Spleen (tissue), 7 donors: ENCODE measurements at regions not wholly inside any gene's neighbourhood (a gene's known extent, or its start where the extent isn't known, plus 50 kb on each side); places are given as distances from the start of the nearest gene placed in this dataset.

ENCODE experiments used
- POLR2A ChIP-seq, 3 donors: fragments of 450-650 bp; IDR thresholded peaks; one replicate each; pipeline ENCODE4 v1.5.1; 2017; ENCODE audit warnings: antibody characterized with exemption in 3 of 3, mild to moderate bottlenecking in 1 of 3
- TF ChIP-seq, protein P1 (sequence below), 11 experiments: fragments of 200-600 bp in 7 of 11; fragments of 450-650 bp in 4 of 11; sonication (generic) in 4 of 11; IDR thresholded peaks in 8 of 11; conservative IDR thresholded peaks in 3 of 11; 1 replicate in 7 of 11; 2 replicates in 4 of 11; pipeline versions ENCODE4 v1.4.0 to v1.8.0; 2016 to 2021; ENCODE audit warnings: antibody characterized with exemption in 11 of 11, inconsistent platforms in 4 of 11, mild to moderate bottlenecking in 1 of 11
- donor health status: DM: no; HTN: no; CAD: no; lungs with moderate emphysema.
- donor health status: DM: no; HTN: no; CAD: no.
- donor health status: DM: no; HTN: no; CAD: no.

GRCh38 chr5:99808657-99809230 lies 726.4 kb upstream of the FAM174A start:
- TF ChIP-seq, protein P1, sequence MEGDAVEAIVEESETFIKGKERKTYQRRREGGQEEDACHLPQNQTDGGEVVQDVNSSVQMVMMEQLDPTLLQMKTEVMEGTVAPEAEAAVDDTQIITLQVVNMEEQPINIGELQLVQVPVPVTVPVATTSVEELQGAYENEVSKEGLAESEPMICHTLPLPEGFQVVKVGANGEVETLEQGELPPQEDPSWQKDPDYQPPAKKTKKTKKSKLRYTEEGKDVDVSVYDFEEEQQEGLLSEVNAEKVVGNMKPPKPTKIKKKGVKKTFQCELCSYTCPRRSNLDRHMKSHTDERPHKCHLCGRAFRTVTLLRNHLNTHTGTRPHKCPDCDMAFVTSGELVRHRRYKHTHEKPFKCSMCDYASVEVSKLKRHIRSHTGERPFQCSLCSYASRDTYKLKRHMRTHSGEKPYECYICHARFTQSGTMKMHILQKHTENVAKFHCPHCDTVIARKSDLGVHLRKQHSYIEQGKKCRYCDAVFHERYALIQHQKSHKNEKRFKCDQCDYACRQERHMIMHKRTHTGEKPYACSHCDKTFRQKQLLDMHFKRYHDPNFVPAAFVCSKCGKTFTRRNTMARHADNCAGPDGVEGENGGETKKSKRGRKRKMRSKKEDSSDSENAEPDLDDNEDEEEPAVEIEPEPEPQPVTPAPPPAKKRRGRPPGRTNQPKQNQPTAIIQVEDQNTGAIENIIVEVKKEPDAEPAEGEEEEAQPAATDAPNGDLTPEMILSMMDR (IDR thresholded peaks at IDR 0.05 in 8 of 11, conservative IDR thresholded peaks at IDR 0.05 in 3 of 11): no peak
- TF ChIP-seq POLR2A (IDR thresholded peaks at IDR 0.05): no peak
